Activated CD4-positive, alpha-beta T cell treated with anti-CD3 and anti-CD28 coated beads, Interleukin-2, Interleukin-6, amounts not matched to agents 100 ng/mL and 50 ng/mL, durations not matched to agents 16 hours and 8 hours (primary cell): ENCODE measurements at regions not wholly inside any gene's neighbourhood (a gene's known extent, or its start where the extent isn't known, plus 50 kb on each side); places are given as distances from the start of the nearest gene placed in this dataset.

ENCODE experiments used
- DNase-seq: peaks from one replicate; pipeline ENCODE4 v3.0.0-alpha.2; 2020

DNA sequence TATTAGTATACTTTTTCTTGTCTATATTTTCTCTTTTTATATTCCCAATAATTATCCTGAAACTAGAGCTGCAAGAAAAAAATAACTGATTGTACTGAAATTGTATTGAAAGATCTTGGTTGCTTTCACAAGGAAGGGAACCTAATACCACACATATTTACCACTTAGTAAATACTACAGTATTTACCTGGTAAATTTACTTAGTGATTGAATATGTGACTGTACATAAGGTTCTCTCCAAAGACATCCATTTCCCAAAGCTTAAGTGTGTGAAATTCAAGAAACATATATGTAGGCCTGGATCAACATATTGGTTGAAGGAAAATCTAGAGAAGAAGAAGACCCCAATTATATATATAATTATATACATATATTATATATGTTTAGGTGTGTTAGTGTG, 1272.7 kb downstream of the C4orf33 start:
- DNase-seq = no peak

DNA sequence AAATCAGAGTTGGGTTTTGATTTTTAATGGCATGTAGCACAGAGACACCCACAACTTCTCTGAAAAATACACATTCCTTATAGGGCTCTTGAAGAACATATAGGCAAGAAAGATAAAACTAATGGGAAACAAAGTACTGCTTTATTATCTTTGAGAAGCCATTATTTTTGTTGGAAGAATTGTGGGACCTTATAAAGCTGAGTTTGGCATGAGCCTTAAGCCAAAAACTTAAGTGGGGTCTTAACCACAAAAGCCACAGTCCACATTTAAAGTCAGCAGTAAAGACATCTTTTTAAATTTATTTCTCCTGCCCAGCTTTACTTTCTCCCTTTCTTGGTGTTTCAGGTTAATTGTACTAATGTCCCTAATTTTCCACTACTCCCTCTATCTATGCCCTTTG, 1297.3 kb downstream of the C4orf33 start:
- DNase-seq = no peak

DNA sequence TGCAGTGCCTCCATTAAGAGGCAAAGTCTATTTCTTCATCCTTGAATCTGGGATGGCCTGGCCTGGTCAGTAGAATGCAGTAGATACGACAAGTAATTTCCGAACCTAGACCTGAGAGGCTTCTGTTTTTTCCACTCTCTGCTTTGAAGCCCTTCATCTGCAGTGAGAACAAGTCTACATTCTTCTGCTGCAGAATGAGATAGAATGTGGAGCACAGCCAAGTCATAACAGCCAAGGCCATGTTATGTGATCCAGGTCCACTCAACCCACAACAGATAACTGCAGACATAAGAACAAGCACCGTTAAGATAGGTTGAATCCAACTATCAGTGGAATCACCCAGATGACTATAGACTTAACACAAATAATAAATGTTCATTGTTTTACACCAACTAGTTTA, 1297.7 kb downstream of the C4orf33 start:
- DNase-seq = no peak

DNA sequence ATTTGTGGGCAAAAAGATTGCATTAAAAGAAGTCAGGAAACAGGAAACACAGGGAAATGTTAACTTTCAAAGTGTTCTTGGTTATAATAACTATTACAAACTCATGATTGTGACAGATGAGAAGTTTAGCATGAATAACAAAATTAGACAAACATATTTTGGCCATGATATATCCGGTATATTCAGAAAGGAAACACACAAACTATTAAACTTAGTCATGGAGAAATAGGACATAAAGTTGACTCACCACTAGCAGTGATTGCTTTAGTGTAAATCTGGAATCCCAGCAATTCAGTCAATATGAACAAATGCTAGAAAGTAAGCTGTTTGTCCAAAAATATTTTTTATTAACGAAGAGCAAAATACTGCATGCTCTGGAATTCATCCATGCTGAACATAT, 1299.9 kb downstream of the C4orf33 start:
- no peak for DNase-seq

DNA sequence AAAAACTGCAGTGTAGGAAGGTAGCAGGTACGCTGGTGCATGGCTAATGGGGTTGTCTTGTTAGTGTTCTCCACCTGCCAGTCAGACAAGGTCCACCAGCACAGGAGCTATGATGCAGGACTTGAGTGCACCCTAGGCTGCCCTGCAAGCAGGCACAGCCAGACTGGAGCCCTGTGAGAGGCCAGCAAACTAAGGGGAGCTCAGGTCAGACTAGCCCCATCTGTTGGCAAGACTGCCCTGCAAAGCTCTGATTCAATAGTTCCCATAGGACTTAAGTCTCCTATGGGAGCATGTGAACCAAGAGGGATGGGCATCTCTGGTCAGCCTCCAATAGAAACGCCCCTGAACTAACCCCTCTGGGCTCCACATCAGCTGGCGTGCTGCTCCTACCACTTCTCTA, 1307.3 kb downstream of the C4orf33 start:
- no peak for DNase-seq

DNA sequence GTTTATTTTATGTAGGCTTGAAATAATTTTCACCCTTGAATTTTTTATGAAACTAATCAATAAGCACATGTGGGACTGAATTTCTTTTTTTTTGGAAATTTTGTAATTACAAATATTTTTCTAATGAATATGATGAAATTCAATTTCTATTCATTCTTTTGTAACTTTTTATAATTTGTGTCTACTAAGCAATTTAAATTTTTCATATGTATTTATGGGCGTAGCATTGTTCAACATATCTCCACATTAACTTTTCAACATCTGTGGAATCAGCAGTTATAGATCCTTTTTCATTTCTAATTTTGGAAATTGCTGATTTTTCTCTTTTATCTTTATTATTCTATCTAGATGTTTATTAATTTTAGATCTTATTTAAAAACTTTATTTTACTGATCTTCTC, 1320.3 kb downstream of the C4orf33 start:
- DNase-seq = no peak

DNA sequence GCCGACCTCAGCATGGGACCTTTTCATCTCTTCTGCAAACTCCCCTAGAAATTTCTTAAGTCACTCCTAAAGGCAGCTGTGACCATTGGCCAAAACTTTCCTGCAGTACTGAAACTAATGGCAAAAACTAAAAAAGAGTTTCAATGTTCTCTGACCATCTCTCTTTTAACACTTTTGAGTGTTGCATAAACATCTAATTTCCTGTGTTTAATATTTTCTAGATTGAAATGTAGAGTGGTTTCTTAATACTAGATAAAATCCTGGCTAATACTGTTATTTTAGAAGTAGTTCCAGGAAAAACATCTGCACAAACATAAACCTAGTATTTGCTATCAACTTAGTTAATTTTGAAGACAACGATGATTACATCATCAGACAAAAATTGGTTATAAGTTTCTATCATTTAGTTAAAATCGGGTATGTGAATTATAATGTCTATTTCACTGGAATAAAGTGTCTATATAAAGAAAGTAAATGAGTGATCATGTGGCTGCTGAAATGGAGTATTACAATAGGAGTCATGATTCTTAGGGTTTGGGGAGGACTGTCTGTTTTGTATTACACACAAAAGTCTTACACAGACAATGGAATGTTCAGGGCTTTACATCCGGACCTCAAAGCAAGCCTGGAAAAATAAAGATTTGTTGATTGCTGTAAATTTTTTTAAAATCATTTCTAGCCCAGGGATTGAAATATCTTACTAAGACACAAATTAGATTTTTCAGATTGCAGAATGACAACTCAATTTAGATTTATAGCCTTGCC, 1323.4 kb downstream of the C4orf33 start:
- DNase-seq = no peak

DNA sequence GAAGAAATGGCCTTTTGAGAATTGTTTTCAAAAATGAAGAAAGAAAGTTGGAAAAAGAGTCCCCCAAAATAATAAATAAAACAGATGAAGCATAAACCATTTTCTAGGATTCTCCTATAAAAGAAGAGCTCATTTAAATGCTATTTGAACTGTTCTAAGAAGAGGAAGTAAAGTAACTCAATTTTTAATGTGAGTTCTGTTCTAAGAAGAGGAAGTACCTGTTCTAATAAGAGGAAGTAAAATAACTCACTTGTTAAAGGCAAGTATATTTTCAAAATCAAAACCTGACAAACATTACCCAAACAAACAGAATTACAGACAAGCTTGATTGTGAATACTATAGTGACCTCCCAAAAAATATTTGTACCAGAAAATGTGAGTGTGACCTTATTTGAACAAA, 1326.3 kb downstream of the C4orf33 start:
- no peak for DNase-seq

DNA sequence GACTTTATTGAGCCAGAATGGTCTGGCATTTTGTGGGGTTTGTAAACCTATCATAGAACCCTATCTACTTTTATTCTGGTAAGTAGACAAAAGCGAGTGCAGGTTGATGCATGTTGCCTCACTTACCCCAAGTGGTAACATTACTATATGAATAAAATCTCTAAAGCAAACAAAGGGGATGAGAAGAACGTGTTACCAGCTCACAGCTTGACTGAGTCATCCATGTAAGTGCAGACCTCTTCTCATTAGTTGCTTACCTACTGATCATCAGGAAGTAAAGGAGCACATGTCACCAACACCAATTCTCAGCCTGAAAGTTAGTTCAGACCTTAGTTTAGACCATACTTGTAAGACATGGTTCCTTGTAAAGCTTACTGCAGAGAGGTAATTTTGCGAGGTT, 1328.3 kb downstream of the C4orf33 start:
- DNase-seq = no peak

DNA sequence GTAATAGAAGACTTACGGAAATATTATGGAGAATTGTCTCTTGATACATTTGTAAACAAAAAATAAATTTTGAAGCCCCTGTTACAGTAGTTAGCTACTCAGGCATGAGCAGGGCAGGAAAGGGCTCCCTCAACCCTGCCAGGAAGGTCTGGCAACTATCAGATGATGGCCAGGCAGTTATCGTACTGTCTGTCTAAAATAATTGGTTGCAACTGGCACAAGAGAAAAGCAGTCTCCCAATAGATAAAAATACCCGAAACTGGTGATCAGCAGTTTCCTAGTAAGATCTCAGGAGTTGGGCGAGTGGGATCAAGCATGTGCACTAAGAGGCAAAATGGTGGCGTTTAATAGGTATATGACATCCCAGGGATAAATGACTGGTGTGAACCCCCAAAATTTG, 1336.3 kb downstream of the C4orf33 start:
- no peak for DNase-seq

DNA sequence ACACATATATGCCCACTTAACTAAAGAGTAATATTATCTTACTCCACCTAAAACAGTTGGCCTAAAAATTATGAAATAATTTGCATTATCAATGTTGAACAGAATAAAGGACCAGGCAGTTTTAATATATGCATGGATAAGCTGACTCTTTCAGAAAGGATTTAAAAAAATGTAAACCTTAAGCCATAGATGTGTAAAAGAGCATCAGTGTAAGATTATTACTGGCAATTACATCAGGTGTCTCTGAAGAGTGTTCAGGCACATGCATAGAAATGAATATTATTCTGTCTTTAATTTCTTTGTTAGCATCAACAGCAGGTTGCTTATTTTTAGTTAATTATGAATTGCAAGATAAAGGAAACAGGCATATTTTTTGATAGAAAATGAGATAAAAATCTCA, 1353.8 kb downstream of the C4orf33 start:
- DNase-seq = no peak

DNA sequence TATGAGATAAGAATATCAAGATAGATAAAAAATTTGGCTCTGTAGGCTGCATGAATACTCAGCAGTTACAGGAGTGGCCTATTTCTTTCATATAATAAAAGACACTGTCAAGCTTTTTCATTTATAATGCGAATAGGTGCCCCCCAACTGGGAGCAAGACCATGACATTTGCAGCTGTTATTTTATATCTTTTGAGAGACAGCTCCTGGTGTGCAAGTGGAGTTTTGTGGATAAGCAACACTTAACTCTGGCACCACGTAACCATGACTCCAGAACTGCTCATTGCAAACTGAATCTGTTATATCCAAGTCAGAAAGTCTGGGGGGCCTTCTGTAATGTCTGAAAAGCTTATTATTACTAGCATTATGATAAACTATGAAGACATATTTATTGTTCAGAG, 1372.4 kb downstream of the C4orf33 start:
- no peak for DNase-seq

DNA sequence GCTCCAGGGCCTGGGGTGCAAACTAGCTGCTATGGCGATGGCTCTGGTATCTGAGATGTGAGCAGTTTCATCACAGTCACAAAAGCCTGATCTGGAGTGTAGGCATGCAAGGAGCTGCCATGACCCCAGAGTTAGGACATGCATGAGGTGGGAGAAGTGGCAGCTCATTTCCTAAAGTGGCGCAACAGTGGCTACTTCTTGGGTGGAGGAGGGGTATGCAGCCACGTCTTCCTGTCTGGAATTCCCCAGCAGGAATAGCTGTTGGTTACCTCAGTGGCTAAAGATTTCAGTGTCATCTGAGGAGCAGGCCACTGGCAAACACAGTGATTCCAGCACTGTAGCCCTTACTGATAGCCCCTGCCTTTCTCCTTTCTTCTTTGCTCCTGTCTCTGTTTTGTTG, 1382.5 kb downstream of the C4orf33 start:
- DNase-seq = no peak

DNA sequence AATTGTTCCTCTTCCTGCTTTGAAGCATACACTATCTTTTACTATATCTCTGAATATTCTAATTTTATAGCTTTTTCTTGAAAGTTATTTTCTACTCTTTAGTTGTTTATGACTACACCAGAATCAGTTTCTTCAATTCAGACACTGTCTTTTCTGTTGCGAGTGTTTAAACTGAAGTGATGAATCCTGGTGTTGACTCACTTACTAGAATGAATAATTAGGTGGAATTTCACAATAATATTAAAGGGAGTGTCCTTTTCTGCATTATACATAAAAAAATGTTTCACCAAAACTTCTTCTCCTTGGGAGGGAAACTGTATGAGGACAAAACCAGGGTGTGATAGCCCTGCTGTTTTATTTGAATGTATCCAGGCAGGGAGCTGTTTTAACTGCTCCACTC, 1383.1 kb downstream of the C4orf33 start:
- DNase-seq = no peak

DNA sequence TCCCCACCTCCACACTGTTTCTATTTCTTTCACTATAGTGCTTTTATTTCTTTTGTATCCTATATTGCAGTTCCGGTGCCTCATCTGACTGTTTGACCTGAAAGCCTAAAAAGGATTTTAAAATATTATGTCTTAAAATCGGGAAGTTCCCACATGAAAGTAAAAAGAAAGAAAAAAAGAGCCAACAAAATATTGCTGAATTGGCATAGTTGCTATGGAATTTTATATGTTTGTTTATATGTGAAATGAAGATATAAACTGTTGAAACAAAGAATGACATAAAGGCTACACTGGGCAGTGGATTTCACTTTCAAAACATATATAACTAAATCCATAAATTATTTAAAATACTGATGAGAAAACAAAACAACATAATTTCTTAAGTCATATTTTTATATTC, 1383.7 kb downstream of the C4orf33 start:
- DNase-seq = no peak

DNA sequence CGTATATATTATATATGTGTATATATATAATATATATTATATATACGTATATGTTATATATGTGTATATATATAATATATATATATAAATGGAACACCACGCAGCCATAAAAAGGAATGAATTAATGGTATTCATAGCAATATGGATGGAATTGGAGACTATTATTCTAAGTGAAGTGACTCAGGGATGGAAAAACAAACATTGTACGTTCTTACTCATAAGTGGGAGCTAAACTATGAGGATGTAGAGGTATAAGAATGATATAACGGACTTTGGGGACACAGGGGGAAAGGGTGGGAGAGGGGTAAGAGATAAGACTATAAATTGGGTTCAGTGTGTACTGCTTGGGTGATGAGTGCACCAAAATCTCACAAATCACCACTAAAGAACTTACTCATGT, 1388.9 kb downstream of the C4orf33 start:
- no peak for DNase-seq

DNA sequence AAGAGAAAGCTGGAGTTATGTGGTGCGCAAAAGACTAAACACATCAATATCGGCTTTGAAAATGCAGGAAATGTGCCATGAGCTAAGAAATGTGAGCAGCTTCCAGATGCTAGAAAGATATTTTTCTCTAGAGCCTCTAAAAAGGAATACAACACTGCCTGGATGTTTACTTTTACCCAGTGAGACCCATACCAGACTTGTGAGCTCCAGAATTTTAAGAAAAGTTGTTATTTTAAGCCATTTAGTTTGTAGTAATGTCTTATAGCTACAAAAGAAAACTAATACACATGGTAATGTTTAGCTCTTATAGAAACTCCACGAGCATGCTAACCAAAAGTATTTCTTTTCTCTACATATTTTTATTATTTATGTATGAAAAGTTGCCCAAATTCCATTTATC, 1389.4 kb downstream of the C4orf33 start:
- no peak for DNase-seq

DNA sequence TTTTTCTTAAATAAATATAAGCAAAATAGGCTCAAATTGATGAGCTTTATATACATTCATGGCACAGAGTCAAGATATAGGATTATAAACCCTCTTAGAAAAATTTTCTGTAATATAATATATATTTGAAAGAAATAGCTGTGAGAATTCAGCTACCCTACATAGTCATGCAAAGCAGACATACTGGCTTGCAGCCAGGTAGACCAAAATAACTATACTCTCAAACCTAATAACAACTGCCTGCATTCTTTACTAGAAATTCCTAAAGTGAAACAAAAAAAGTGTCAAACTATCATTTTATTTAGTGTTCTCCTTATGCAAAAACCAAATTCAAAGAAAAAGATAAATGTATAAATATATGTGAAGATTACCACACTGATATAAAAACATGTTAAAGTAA, 1390.2 kb downstream of the C4orf33 start:
- no peak for DNase-seq

DNA sequence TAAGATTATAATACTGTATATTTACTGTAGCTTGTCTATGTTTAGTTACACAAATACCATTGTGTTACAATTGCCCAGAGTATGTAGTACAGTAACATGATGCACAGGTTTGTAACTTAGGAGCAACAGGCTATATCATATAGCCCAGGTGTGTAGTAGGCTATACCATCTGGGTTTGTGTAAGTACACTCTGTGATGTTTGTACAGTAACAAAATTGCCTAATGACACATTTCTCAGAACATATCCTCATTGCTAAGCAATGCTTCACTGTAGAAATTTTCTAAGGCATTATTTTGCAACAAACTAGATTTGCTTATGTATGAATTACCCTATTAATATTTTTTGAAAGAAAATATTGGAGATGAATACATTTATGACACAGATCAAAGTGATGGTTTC, 1390.9 kb downstream of the C4orf33 start:
- no peak for DNase-seq

DNA sequence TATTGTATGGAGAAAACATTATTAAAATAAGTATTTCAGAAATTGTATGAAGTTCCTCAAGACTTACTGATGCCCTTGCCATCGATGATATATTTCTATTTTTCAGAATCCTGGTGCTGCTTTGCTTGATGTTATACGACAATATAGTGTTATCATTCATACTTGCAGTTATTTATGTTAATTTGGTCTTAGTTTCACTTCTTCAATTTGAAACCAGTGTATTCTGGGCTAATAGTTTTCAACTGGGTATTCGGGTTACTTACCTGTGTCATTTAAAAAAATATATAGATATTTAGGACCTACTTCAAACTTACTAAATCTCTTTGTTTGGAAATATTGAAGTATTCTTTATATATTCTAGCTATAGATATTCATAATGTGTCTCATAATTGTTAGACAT, 1414.7 kb downstream of the C4orf33 start:
- DNase-seq = no peak

DNA sequence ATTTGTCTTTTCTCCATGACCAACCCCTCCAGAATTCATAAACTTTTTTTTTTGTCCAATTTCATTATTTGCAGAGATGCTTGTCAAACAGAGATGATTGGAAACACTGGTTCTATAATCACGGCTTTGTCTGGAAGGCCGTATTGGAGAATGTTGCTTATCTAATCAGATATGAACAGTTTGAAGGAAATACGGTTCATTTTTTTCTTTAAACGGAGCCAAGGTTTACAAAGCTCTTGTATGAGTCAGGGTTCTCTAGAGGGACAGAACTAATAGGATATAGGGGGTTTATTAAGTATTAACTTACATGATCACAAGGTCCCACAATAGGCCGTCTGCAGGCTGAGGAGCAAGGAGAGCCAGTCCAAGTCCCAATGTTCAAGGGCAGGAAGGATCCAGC, 1415.8 kb downstream of the C4orf33 start:
- no peak for DNase-seq

DNA sequence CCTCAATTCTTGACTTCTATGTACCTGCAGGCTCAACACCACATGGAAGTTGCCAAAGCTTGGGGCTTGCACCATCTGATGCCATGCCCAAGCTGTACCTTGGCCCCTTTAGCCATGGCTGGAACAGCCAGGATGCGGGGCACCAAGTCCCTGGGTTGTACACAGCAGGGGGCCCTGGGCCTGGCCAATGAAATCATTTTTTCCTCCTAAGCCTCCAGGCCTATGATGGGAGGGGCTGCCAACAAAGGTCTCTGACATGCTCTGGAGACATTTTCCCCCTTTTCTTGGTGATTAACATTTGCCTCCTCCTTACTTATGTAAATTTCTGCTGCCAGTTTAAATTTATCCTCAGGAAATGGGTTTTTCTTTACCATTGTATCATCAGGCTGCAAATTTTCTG, 1428.1 kb downstream of the C4orf33 start:
- no peak for DNase-seq

DNA sequence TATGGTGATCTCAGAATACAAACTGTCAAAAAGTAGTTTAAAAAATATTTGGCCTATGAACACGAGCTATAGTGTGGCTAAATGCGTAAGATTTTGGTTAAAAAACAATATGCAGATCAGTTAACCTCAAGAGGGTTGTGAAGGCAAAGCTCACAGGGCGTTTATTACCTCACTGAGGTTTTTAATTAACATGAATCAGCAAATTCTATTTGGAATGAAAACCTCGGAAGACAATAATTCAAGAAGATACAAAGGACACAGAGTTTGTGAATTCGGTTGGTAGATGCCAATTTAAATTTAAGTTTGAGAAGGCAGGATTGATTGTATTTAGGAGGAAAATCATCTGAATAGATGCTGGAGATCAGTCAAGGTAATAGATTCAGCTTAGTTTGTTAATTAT, 1434.6 kb downstream of the C4orf33 start:
- no peak for DNase-seq

DNA sequence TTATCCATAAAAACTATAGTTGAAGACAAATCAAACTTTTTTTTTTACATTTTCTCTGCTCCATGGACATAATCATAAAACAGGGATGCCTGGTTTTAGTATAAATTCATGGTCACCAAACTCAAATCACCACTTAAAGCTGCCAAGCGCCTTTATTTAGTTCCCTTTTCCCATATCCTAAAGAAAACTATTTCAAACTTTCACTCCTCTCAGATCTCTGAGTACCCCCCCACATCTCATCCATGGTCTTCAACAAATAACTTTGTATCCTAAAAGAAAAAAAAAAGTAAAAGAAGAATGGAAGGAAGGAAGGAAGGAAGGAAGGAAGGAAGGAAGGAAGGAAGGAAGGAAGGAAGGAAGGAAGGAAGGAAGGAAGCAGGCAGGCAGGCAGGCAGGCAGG, 1438.7 kb downstream of the C4orf33 start:
- DNase-seq = no peak

DNA sequence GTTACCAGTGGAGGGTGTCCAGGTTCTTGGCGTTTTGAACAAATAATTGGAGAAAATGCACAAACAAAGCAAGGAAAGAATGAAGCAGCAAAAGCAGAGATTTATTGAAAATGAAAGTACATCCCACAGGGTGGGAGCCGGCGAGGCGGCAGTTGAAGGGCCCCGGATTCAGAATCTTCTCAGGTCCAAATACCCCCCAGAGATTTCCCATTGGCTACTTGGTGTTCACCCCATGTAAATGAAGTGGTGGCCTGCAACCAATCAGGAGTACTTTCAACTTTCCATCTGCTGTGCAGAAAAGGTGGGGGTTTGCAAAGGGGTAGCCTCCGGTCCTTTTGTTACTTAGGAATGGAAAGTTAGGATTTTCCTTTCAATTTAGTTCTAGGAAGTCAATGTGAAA, 1447.0 kb downstream of the C4orf33 start:
- DNase-seq = no peak

DNA sequence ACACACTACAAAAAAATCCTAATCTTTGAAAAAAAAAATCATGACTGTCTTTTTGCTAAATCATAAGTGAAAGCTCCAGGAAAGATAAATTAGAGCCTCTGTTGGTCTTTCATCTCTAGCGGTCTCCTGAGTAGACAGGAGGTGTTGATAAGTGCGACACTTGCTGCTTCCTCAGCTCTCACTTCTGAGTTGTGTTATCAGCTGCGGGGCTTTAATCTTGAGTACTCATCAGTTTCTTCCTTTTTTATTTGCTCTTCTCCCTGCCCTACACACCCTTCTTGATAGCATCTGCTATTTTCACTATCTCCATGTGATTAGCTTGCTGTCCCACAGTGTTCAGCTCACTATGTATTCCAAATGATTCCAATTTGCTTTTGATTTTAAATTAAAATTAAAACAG, 1449.2 kb downstream of the C4orf33 start:
- DNase-seq = no peak
